ENCODE measurements at regions not wholly inside any gene's neighbourhood (a gene's known extent, or its start where the extent isn't known, plus 50 kb on each side); places are given as distances from the start of the nearest gene placed in this dataset.
A peak's percentile ranks its signal among the peaks of the same experiment; 100 is the strongest.

- TF ChIP-seq CTCF (IDR thresholded peaks at IDR 0.05; ENCODE audit: insufficient read depth, low read length) = no peak
- no peak for DNase-seq (ENCODE audit: low read depth)
Observed at GRCh38 chr7:27427416-27427815, 184.8 kb downstream of the EVX1 start.

GRCh38 chr7:27430105-27430504, 187.5 kb downstream of the EVX1 start:
- no peak for TF ChIP-seq CTCF (IDR thresholded peaks at IDR 0.05; ENCODE audit: insufficient read depth, low read length)
- no peak overlapping the region for H3K4me3 ChIP-seq (ENCODE audit: low read depth, low read length)
- DNase-seq (ENCODE audit: low read depth) = no peak

More at GRCh38 chr7:27427416-27427815, 184.8 kb downstream of the EVX1 start:
- H3K4me3 ChIP-seq (ENCODE audit: low read depth, low read length) = no peak overlapping the region

GRCh38 chr7:27431465-27431864, 188.9 kb downstream of the EVX1 start:
- no peak for DNase-seq (ENCODE audit: low read depth)

GRCh38 chr7:27433581-27433980, 191.0 kb downstream of the EVX1 start:
- no peak for DNase-seq (ENCODE audit: low read depth)
- no peak for TF ChIP-seq CTCF (IDR thresholded peaks at IDR 0.05; ENCODE audit: insufficient read depth, low read length)
- no peak overlapping the region for H3K4me3 ChIP-seq (ENCODE audit: low read depth, low read length)

More at GRCh38 chr7:27431465-27431864, 188.9 kb downstream of the EVX1 start:
- H3K4me3 ChIP-seq (ENCODE audit: low read depth, low read length) = no peak overlapping the region
- no peak for TF ChIP-seq CTCF (IDR thresholded peaks at IDR 0.05; ENCODE audit: insufficient read depth, low read length)

GRCh38 chr7:27434756-27435400, 192.3 kb downstream of the EVX1 start:
- peak; percentile 23 for TF ChIP-seq CTCF (IDR thresholded peaks at IDR 0.05; ENCODE audit: insufficient read depth, low read length)
- DNase-seq (ENCODE audit: low read depth) = no peak
- H3K4me3 ChIP-seq (ENCODE audit: low read depth, low read length) = no peak overlapping the region

- H3K4me3 ChIP-seq (ENCODE audit: low read depth, low read length) = no peak overlapping the region
- DNase-seq (ENCODE audit: low read depth) = no peak
- TF ChIP-seq CTCF (IDR thresholded peaks at IDR 0.05; ENCODE audit: insufficient read depth, low read length) = no peak
Observed at GRCh38 chr7:27435461-27435860, 192.9 kb downstream of the EVX1 start.

Data from fibroblast of the aortic adventitia (primary cell).